IMR-90 (cell line): ENCODE measurements at regions not wholly inside any gene's neighbourhood (a gene's known extent, or its start where the extent isn't known, plus 50 kb on each side); places are given as distances from the start of the nearest gene placed in this dataset.

Experiments
- ATAC-seq: fragments of 200-7000 bp; cut with Tn5 transposase; 2 replicates; pipeline ENCODE4 v1.9.1; 2020; ENCODE audit warnings: low read depth, mild to moderate bottlenecking, moderate library complexity
- BruUV-seq: library from RNA; stranded (reverse); fragments of 400-500 nt; replicated peaks from 2 replicates; lab custom pipeline; 2021; lab: Mats Ljungman, UMichigan
- CTCF ChIA-PET: fragments of 300-600 bp; formaldehyde crosslinking; extraction: SDS; loops from one replicate; lab custom pipeline; 2021; ENCODE audit warnings: antibody characterized with exemption; lab: Yijun Ruan, JAX
- POLR2A ChIA-PET: fragments of 300-600 bp; sonication (Branson Sonifier 250); formaldehyde crosslinking; loops from one replicate; lab custom pipeline; 2022; ENCODE audit warnings: antibody characterized with exemption; ENCODE audit not compliant: unreplicated experiment; lab: Charles Lee
- DNase-seq: peaks from one replicate; pipeline ENCODE4 v3.0.0; 2013
- H2AFZ ChIP-seq: replicated peaks from 2 replicates; pipeline ENCODE3; 2013; ENCODE audit warnings: low read length, mild to moderate bottlenecking; ENCODE audit not compliant: poor library complexity
- H2AK5ac ChIP-seq: 2 replicates; pipeline ENCODE4 v1.6.1; 2013; ENCODE audit warnings: low read depth, low read length, inconsistent platforms
- H2AK9ac ChIP-seq: replicated peaks from 2 replicates; pipeline ENCODE3; 2013; ENCODE audit warnings: mild to moderate bottlenecking, low read depth, low read length, moderate library complexity; ENCODE audit not compliant: poor library complexity
- H2BK120ac ChIP-seq: 2 replicates; pipeline ENCODE4 v1.6.1; 2013; ENCODE audit warnings: low read depth, low read length, inconsistent platforms
- H2BK15ac ChIP-seq: 3 replicates; pipeline ENCODE4 v1.6.1; 2013; ENCODE audit warnings: low read depth, low read length, inconsistent platforms
- H2BK20ac ChIP-seq: 2 replicates; pipeline ENCODE4 v1.6.1; 2013; ENCODE audit warnings: low read depth, mild to moderate bottlenecking, inconsistent platforms, low read length, moderate library complexity
- H2BK5ac ChIP-seq: 2 replicates; pipeline ENCODE4 v1.6.1; 2013; ENCODE audit warnings: mild to moderate bottlenecking, low read depth, low read length, inconsistent platforms; ENCODE audit not compliant: poor library complexity, severe bottlenecking
- H3K14ac ChIP-seq: replicated peaks from 2 replicates; pipeline ENCODE4 v1.6.1; 2013; ENCODE audit warnings: low read depth, low read length, inconsistent platforms
- H3K18ac ChIP-seq: 2 replicates; pipeline ENCODE4 v1.6.1; 2013; ENCODE audit warnings: low read depth, low read length, control low read depth
- H3K23ac ChIP-seq: 2 replicates; pipeline ENCODE4 v1.6.1; 2013; ENCODE audit warnings: low read depth, low read length, inconsistent platforms
- H3K27ac ChIP-seq: 2 replicates; pipeline ENCODE4 v1.5.1; 2013; ENCODE audit warnings: mild to moderate bottlenecking, control low read depth, low read length; ENCODE audit not compliant: insufficient read depth
- H3K27me3 ChIP-seq: 2 replicates; pipeline ENCODE4 v1.6.1; 2013; ENCODE audit warnings: low read length; ENCODE audit not compliant: control insufficient read depth, insufficient read depth
- H3K36me3 ChIP-seq: 2 replicates; pipeline ENCODE4 v1.6.1; 2013; ENCODE audit warnings: low read length, mixed read lengths; ENCODE audit not compliant: control insufficient read depth, insufficient read depth
- H3K4ac ChIP-seq: 2 replicates; pipeline ENCODE4 v1.6.1; 2013; ENCODE audit warnings: low read depth, low read length, inconsistent platforms
- H3K4me1 ChIP-seq: 2 replicates; pipeline ENCODE4 v1.6.1; 2013; ENCODE audit warnings: low read length, mixed read lengths; ENCODE audit not compliant: control insufficient read depth, insufficient read depth
- H3K4me2 ChIP-seq: 2 replicates; pipeline ENCODE4 v1.6.1; 2013; ENCODE audit warnings: low read depth, mild to moderate bottlenecking, control low read depth, low read length, moderate library complexity
- H3K4me3 ChIP-seq: 2 replicates; pipeline ENCODE4 v1.5.1; 2013; ENCODE audit warnings: low read depth, mild to moderate bottlenecking, control low read depth, low read length, moderate library complexity; ENCODE audit not compliant: insufficient read depth
- H3K56ac ChIP-seq: 2 replicates; pipeline ENCODE4 v1.6.1; 2013; ENCODE audit warnings: low read length, inconsistent platforms; ENCODE audit not compliant: insufficient read depth; ENCODE audit errors: extremely low read depth
- H3K79me1 ChIP-seq, 2 experiments: 2 replicates each; pipeline ENCODE4 v1.6.1; 2013; ENCODE audit warnings: low read length in 2 of 2, inconsistent platforms in 1 of 2, low read depth in 1 of 2
- H3K9ac ChIP-seq: 2 replicates; pipeline ENCODE4 v1.6.1; 2013; ENCODE audit warnings: low read depth, low read length, control low read depth
- H3K9me1 ChIP-seq: 2 replicates; pipeline ENCODE4 v1.6.1; 2013; ENCODE audit warnings: low read length, inconsistent platforms; ENCODE audit not compliant: insufficient read depth
- H3K9me3 ChIP-seq: 2 replicates; pipeline ENCODE4 v1.6.1; 2013; ENCODE audit warnings: low read length; ENCODE audit not compliant: control insufficient read depth, insufficient read depth
- H4K20me1 ChIP-seq: 2 replicates; pipeline ENCODE4 v1.6.1; 2013; ENCODE audit warnings: low read length, inconsistent platforms; ENCODE audit not compliant: insufficient read depth
- H4K5ac ChIP-seq: 2 replicates; pipeline ENCODE4 v1.6.1; 2013; ENCODE audit warnings: mild to moderate bottlenecking, low read depth, low read length, control low read depth
- H4K8ac ChIP-seq, 2 experiments: 2 replicates each; pipeline ENCODE4 v1.6.1; 2013; ENCODE audit warnings: low read depth in 2 of 2, low read length in 2 of 2, control low read depth in 1 of 2, inconsistent platforms in 1 of 2
- H4K91ac ChIP-seq: 2 replicates; pipeline ENCODE4 v1.6.1; 2013; ENCODE audit warnings: low read depth, low read length, inconsistent platforms; ENCODE audit not compliant: insufficient read depth
- BHLHE40 ChIP-seq: fragments of 150-350 bp; IDR thresholded peaks from 2 replicates; pipeline ENCODE4 v1.6.1; 2016; ENCODE audit warnings: mild to moderate bottlenecking, low read depth, low read length
- CEBPB ChIP-seq: IDR thresholded peaks from 2 replicates; pipeline ENCODE4 v1.6.1; 2012; ENCODE audit warnings: low read depth, low read length, improper control_type of control experiment
- CTCF ChIP-seq: conservative IDR thresholded peaks from 2 replicates; pipeline ENCODE4 v1.5.1; 2012; ENCODE audit warnings: mild to moderate bottlenecking, low read depth, low read length, improper control_type of control experiment
- ELK1 ChIP-seq: fragments of 150-350 bp; IDR thresholded peaks from 2 replicates; pipeline ENCODE4 v1.6.1; 2016; ENCODE audit warnings: low read depth, mild to moderate bottlenecking, low read length, moderate library complexity, borderline replicate concordance
- FOS ChIP-seq: fragments of 150-350 bp; IDR thresholded peaks from 2 replicates; pipeline ENCODE4 v1.6.1; 2016; ENCODE audit warnings: low read depth, low read length
- MXI1 ChIP-seq: IDR thresholded peaks from 2 replicates; pipeline ENCODE4 v1.6.1; 2012; ENCODE audit warnings: low read depth, mild to moderate bottlenecking, low read length, moderate library complexity, borderline replicate concordance
- NFE2L2 ChIP-seq: fragments of 150-350 bp; IDR thresholded peaks from 2 replicates; pipeline ENCODE4 v1.6.1; 2016; ENCODE audit warnings: low read depth, mild to moderate bottlenecking, low read length
- RAD21 ChIP-seq: IDR thresholded peaks from 2 replicates; pipeline ENCODE4 v1.6.1; 2012; ENCODE audit warnings: low read length, improper control_type of control experiment
- RCOR1 ChIP-seq: IDR thresholded peaks from 2 replicates; pipeline ENCODE4 v1.6.1; 2012; ENCODE audit warnings: mild to moderate bottlenecking, low read length, improper control_type of control experiment; ENCODE audit not compliant: insufficient replicate concordance
- SMC3 ChIP-seq: fragments of 150-350 bp; IDR thresholded peaks from 2 replicates; pipeline ENCODE4 v1.6.1; 2016; ENCODE audit warnings: low read depth, mild to moderate bottlenecking, antibody characterized with exemption, low read length, moderate library complexity
- USF2 ChIP-seq: fragments of 150-350 bp; IDR thresholded peaks from 2 replicates; pipeline ENCODE4 v1.6.1; 2017; ENCODE audit warnings: mild to moderate bottlenecking, antibody characterized with exemption, low read length, low read depth
- WGBS, 2 experiments: methylation state at CpG; one replicate each; pipeline versions ENCODE4 v1.1.5 to v1.1.7; 2013; ENCODE audit warnings: missing lambda C conversion rate in 2 of 2; ENCODE audit not compliant: insufficient read length in 1 of 2; ENCODE audit errors: extremely low coverage in 2 of 2; 5-methylcytosine and 5-hydroxymethylcytosine counted together
- dilution Hi-C: fragments of 300-500 bp; cut with HindIII; formaldehyde crosslinking; loops from one replicate; pipeline ENCODE4 v1.14.3; 2018; ENCODE audit warnings: low sequenced_read_pairs; ENCODE audit not compliant: unreplicated experiment
- in situ Hi-C: fragments of 300-500 bp; cut with MboI; formaldehyde crosslinking; loops from 3 replicates; pipeline ENCODE4 v1.14.3; 2019; ENCODE audit warnings: low sequenced_read_pairs, inconsistent platforms, mixed read lengths
- intact Hi-C: fragments of 100-400 bp; cut with micrococcal nuclease; formaldehyde crosslinking; loops from 2 replicates; pipeline ENCODE4 v1.10.0; 2022

DNA sequence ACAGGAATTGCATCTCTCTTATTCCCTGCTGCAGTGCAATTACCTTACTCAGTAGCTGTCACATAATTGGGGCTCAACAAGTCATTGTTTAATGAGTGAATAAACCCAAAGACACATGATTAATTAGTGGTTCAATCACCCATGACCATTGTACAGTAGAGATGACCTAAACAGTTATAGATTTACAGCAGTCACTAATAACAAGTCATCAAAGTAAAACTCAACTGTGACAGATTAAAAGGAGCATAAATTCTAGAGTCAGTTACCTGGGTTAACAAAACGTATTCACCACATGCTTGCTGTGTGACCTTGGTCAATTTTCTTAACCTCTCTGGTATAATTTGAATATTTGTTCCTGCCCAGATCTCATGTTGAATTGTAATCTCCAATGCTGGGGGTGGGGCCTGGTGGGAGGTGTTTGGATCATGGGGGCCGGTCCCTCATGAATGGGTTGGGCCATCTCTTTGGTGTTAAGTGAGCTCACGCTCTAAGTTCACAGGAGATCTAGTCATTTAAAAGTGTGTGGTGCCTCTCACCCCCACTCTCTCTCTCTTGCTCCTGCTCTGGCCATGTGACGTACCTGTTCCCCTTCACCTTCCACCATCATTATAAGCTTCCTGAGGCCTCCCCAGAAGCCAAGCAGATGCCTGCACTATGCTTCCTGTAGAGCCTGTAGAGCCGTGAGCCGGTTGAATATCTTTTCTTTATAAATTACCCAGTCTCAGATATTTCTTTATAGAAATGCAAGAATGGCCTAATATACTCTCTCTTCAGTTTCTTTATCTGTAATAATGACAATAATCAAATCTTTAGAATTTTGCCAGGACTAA is 141.9 kb upstream of the PLEKHG7 start (continued):
- TF ChIP-seq BHLHE40: no peak
- no peak for TF ChIP-seq MXI1

GRCh38 chr12:92558806-92559205 is 144.0 kb upstream of the PLEKHG7 start:
- Histone ChIP-seq H3K27me3 (no peaks in the 10 kb centered on the region), H3K27ac (no peak overlapping the region), H3K18ac (no peak overlapping the region), H3K79me1 (no peaks in the 10 kb centered on the region), H4K5ac (no peak overlapping the region), H2BK15ac (no peak overlapping the region; the same call in 2 of the 3 replicates), H3K36me3 (no peaks in the 10 kb centered on the region), H3K4me2 (no peak overlapping the region), H2AFZ (no peak overlapping the region), H4K91ac (no peak overlapping the region), H2AK9ac (no peak overlapping the region), H3K23ac (no peak overlapping the region), H3K4me3 (no peak overlapping the region), H2AK5ac (no peak overlapping the region), H3K56ac (no peak overlapping the region), H2BK5ac (no peak overlapping the region), H2BK20ac (no peak overlapping the region), H4K8ac (no peak overlapping the region), H3K4ac (no peak overlapping the region), H3K9me1 (no peaks in the 10 kb centered on the region), H4K20me1 (no peaks in the 10 kb centered on the region), H3K9me3 (no peaks in the 10 kb centered on the region), H2BK120ac (no peak overlapping the region), H3K9ac (no peak overlapping the region), H3K14ac (no peak overlapping the region; the same call in 1 of the 2 replicates), H3K4me1 (peaks cover 5% of the 10 kb centered on the region)
- in situ Hi-C loops: no loop called here
- intact Hi-C loops: no loop called here
- WGBS, 2 experiments: no CpG with 5 or more reads among the region's 2 CpGs
- BruUV-seq: no TSS peak
- DNase-seq: peak; percentile 50
- ATAC-seq: no peak; the same call in 1 of the 2 replicates
- CTCF ChIA-PET: interaction anchor here (0.6 kb wide), 2 partner anchors 171 to 1184 kb away, joined by 3 to 4 read pairs; no protein-coding TSS in a partner anchor
- dilution Hi-C loops: no loop called here
- POLR2A ChIA-PET: no interaction called here
- TF ChIP-seq RCOR1: no peak
- no peak for TF ChIP-seq MXI1
- no peak for TF ChIP-seq SMC3
- TF ChIP-seq BHLHE40: no peak
- no peak for TF ChIP-seq FOS
- no peak for TF ChIP-seq RAD21
- TF ChIP-seq ELK1: no peak
- no peak for TF ChIP-seq USF2
- no peak for TF ChIP-seq CTCF
- no peak for TF ChIP-seq CEBPB
- no peak for TF ChIP-seq NFE2L2
